A549 (cell line): ENCODE measurements at regions not wholly inside any gene's neighbourhood (a gene's known extent, or its start where the extent isn't known, plus 50 kb on each side); places are given as distances from the start of the nearest gene placed in this dataset.

ENCODE experiments used
- ATAC-seq, 2 experiments: fragments of 200-7000 bp in 1 of 2; fragments of >200 bp in 1 of 2; cut with Nextera tagmentation in 1 of 2; cut with Tn5 transposase in 1 of 2; 3 replicates each; pipeline versions ENCODE4 v1.8.0 to v1.9.1; 2018 to 2020; ENCODE audit warnings: mild to moderate bottlenecking in 1 of 2, moderate library complexity in 1 of 2
- CTCF ChIA-PET: fragments of 300-600 bp; sonication (Branson Sonifier 250); formaldehyde crosslinking; extraction: SDS; loops from one replicate; lab custom pipeline; 2021; ENCODE audit warnings: antibody characterized with exemption, inconsistent platforms; lab: Yijun Ruan, JAX
- POLR2A ChIA-PET: fragments of 350-600 bp; formaldehyde crosslinking; extraction: SDS; loops from one replicate; lab custom pipeline; 2021; ENCODE audit warnings: antibody characterized with exemption, inconsistent platforms; lab: Yijun Ruan, JAX
- DNase-seq, 2 experiments: peaks; one replicate each; pipeline versions ENCODE4 v3.0.0 to v3.0.0-alpha.2; 2011 to 2016; ENCODE audit warnings: low read depth in 1 of 2, low spot score in 1 of 2
- FAIRE-seq: peaks from 2 replicates; lab custom pipeline; 2011; peaks lifted over from hg19 to GRCh38; lab: Jason Lieb, UNC
- H3K27ac ChIP-seq, 2 experiments: fragments of >200 bp; sonication (Bioruptor Twin); formaldehyde crosslinking; 3 replicates each; pipeline ENCODE4 v1.5.1; 2016 to 2017
- H3K4me1 ChIP-seq: fragments of >200 bp; sonication (Bioruptor Twin); formaldehyde crosslinking; 3 replicates; pipeline ENCODE4 v1.6.1; 2016
- H3K4me2 ChIP-seq: fragments of >200 bp; sonication (Bioruptor Twin); formaldehyde crosslinking; 3 replicates; pipeline ENCODE4 v1.6.1; 2016
- H3K4me3 ChIP-seq: fragments of >200 bp; sonication (Bioruptor Twin); formaldehyde crosslinking; 3 replicates; pipeline ENCODE4 v1.5.1; 2016
- H3K9me3 ChIP-seq: fragments of >200 bp; sonication (Bioruptor Twin); formaldehyde crosslinking; 3 replicates; pipeline ENCODE4 v1.6.1; 2016
- CBX8 ChIP-seq: fragments of 200-600 bp; sonication (generic); IDR thresholded peaks from 2 replicates; pipeline ENCODE4 v1.6.1; 2016
- CEBPB ChIP-seq, 2 experiments: fragments of >200 bp in 1 of 2; sonication (Bioruptor Twin) in 1 of 2; formaldehyde crosslinking in 1 of 2; IDR thresholded peaks; 2 replicates each; pipeline ENCODE4 v1.6.1; 2012 to 2016
- EHMT2 ChIP-seq: fragments of 200-600 bp; sonication (generic); IDR thresholded peaks from 2 replicates; pipeline ENCODE4 v1.6.1; 2016; ENCODE audit warnings: antibody characterized with exemption, low read depth, mild to moderate bottlenecking, moderate library complexity
- FOXS1 ChIP-seq: fragments of 250-450 bp; sonication (Bioruptor Pico); IDR thresholded peaks from 2 replicates; pipeline ENCODE4 v1.5.0; 2020; ENCODE audit warnings: mild to moderate bottlenecking, moderate library complexity
- HDAC2 ChIP-seq: fragments of 200-600 bp; sonication (generic); IDR thresholded peaks from 2 replicates; pipeline ENCODE4 v1.6.1; 2016
- HEYL ChIP-seq: fragments of 250-450 bp; sonication (Bioruptor Pico); IDR thresholded peaks from 2 replicates; pipeline ENCODE4 v1.8.0; 2021; ENCODE audit warnings: mild to moderate bottlenecking, moderate library complexity
- HOXB13 ChIP-seq: fragments of 250-450 bp; sonication (Bioruptor Pico); IDR thresholded peaks from 2 replicates; pipeline ENCODE4 v1.5.0; 2020; ENCODE audit warnings: low read depth, mild to moderate bottlenecking, moderate library complexity
- HOXB5 ChIP-seq: fragments of 250-450 bp; sonication (Bioruptor Pico); IDR thresholded peaks from 2 replicates; pipeline ENCODE4 v1.5.0; 2020; ENCODE audit warnings: mild to moderate bottlenecking, moderate library complexity
- JUN ChIP-seq, 2 experiments: fragments of >200 bp; sonication (Bioruptor Twin); formaldehyde crosslinking; IDR thresholded peaks; 2 replicates in 1 of 2; 3 replicates in 1 of 2; pipeline ENCODE4 v1.6.1; 2016 to 2017
- KDM1A ChIP-seq: fragments of 200-600 bp; sonication (generic); IDR thresholded peaks from 2 replicates; pipeline ENCODE4 v1.6.1; 2016; ENCODE audit warnings: low read depth, mild to moderate bottlenecking
- MAZ ChIP-seq: fragments of 150-350 bp; IDR thresholded peaks from 2 replicates; pipeline ENCODE4 v1.6.1; 2014; ENCODE audit warnings: antibody characterized with exemption, low read depth, low read length, borderline replicate concordance
- NFE2L2 ChIP-seq: fragments of 150-350 bp; conservative IDR thresholded peaks from 2 replicates; pipeline ENCODE4 v1.6.1; 2014; ENCODE audit warnings: low read length
- NPAS2 ChIP-seq: fragments of 250-450 bp; sonication (Bioruptor Pico); IDR thresholded peaks from 2 replicates; pipeline ENCODE4 v1.8.0; 2022; ENCODE audit warnings: mild to moderate bottlenecking, moderate library complexity, borderline replicate concordance
- RARB ChIP-seq: fragments of 250-450 bp; sonication (Bioruptor Pico); IDR thresholded peaks from 2 replicates; pipeline ENCODE4 v1.8.0; 2021; ENCODE audit warnings: mild to moderate bottlenecking, moderate library complexity
- SMC3 ChIP-seq: fragments of >200 bp; sonication (Bioruptor Twin); formaldehyde crosslinking; IDR thresholded peaks from 3 replicates; pipeline ENCODE4 v1.6.1; 2018; ENCODE audit warnings: inconsistent platforms
- ZC3H11A ChIP-seq: fragments of 450-650 bp; IDR thresholded peaks from 2 replicates; pipeline ENCODE4 v1.6.1; 2014; ENCODE audit warnings: antibody characterized with exemption, mild to moderate bottlenecking
- ZFP36 ChIP-seq: fragments of 450-650 bp; IDR thresholded peaks from 2 replicates; pipeline ENCODE4 v1.6.1; 2014; ENCODE audit warnings: borderline replicate concordance; ENCODE audit not compliant: partially characterized antibody
- ZSCAN20 ChIP-seq: fragments of 250-450 bp; sonication (Bioruptor Pico); IDR thresholded peaks from 2 replicates; pipeline ENCODE4 v1.8.0; 2022; ENCODE audit warnings: mild to moderate bottlenecking, moderate library complexity
- WGBS: methylation state at CpG from one replicate; pipeline ENCODE4 v1.1.6; 2017; ENCODE audit errors: missing lambda C conversion rate; 5-methylcytosine and 5-hydroxymethylcytosine counted together
- TF ChIP-seq, protein P1 (sequence below): fragments of 450-650 bp; IDR thresholded peaks from 2 replicates; pipeline ENCODE4 v1.6.1; 2014; ENCODE audit warnings: antibody characterized with exemption
- TF ChIP-seq, protein P2 (sequence below): fragments of >200 bp; sonication (Bioruptor Twin); formaldehyde crosslinking; IDR thresholded peaks from 2 replicates; pipeline ENCODE4 v1.6.1; 2016
- TF ChIP-seq, protein P3 (sequence below): fragments of 150-350 bp; IDR thresholded peaks from 2 replicates; pipeline ENCODE4 v1.6.1; 2014; ENCODE audit warnings: low read depth, mild to moderate bottlenecking, low read length
- TF ChIP-seq, protein P4 (sequence below): IDR thresholded peaks from 2 replicates; pipeline ENCODE4 v1.6.1; 2012
- TF ChIP-seq, protein P5 (sequence below): fragments of 200-600 bp; sonication (generic); IDR thresholded peaks from 2 replicates; pipeline ENCODE4 v1.6.1; 2016; ENCODE audit warnings: antibody characterized with exemption, mild to moderate bottlenecking, moderate library complexity

DNA sequence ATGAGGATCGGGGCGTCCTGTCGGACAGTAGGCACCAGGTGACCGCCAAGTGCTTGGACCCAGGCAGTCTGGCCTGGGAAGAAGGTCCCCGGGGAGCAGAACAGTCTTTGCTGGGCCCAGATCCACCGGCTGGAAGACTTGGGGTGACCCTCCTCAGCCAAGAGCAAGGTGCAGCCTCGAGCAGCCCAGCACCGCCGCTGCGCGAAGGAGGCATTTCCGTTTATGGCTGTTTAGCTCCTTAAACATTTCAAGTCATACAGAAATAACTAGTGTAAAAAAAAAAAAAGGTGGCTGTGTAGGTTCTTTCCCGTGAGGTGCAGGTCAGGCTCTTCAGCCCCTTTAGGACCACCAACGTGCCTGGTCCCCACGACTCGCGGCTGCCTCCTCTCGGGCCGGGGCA is 370.2 kb downstream of the CMPK2 start:
- Histone ChIP-seq H3K27ac (no peak overlapping the region), H3K9me3 (peaks cover 7% of the 10 kb centered on the region; the same call in 2 of the 3 replicates), H3K4me1 (no peaks in the 10 kb centered on the region), H3K4me2 (no peak overlapping the region), H3K4me3 (no peak overlapping the region)
- WGBS, result 55% methylated on average over 19 of the region's 19 CpGs
- CTCF ChIA-PET, result interaction anchor here (0.6 kb wide), 1 partner anchor 19 kb away, joined by 3 read pairs; no protein-coding TSS in a partner anchor
- TF ChIP-seq CBX8 (no peak), KDM1A (no peak), EHMT2 (no peak)
- ATAC-seq (no peak), FAIRE-seq (no peak), DNase-seq (no peak)
- POLR2A ChIA-PET, result no interaction called here

DNA sequence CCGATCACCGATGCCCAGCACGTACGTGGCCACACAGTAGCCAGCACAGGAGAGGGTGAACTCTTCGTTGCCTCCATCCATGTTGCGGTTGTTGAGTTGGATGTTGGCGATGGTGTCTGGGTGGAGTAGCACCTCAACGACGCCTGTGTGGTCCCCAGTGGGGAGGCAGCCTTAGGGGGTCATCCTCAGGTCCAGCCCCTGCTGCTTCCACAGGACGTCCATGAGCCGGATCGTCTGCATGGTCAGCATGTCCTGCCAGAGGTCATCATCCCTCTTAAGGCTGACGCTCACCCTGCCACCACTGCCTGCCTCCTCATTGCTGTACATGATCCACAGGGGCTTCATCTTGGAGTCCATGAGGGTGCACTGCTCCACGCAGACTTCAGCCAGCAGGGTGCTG is 369.3 kb downstream of the CMPK2 start:
- no peak overlapping the region for H3K4me3 ChIP-seq
- peaks cover 7% of the 10 kb centered on the region; the same call in 2 of the 3 replicates for H3K9me3 ChIP-seq
- no peak for ATAC-seq
- no peak for DNase-seq
- WGBS, result 49% methylated on average over 14 of the region's 14 CpGs
- H3K4me2 ChIP-seq, result no peak overlapping the region
- POLR2A ChIA-PET, result no interaction called here
- CTCF ChIA-PET, result interaction anchor here (0.6 kb wide), 1 partner anchor 18 kb away, joined by 3 read pairs; no protein-coding TSS in a partner anchor
- TF ChIP-seq CEBPB (IDR thresholded peaks at IDR 0.05) (no peak), JUN (IDR thresholded peaks at IDR 0.05) (no peak)
- TF ChIP-seq, protein P1, sequence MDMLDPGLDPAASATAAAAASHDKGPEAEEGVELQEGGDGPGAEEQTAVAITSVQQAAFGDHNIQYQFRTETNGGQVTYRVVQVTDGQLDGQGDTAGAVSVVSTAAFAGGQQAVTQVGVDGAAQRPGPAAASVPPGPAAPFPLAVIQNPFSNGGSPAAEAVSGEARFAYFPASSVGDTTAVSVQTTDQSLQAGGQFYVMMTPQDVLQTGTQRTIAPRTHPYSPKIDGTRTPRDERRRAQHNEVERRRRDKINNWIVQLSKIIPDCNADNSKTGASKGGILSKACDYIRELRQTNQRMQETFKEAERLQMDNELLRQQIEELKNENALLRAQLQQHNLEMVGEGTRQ, result no peak
- TF ChIP-seq, protein P2, sequence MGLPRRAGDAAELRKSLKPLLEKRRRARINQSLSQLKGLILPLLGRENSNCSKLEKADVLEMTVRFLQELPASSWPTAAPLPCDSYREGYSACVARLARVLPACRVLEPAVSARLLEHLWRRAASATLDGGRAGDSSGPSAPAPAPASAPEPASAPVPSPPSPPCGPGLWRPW, result no peak
- FAIRE-seq, result no peak
- H3K27ac ChIP-seq, result no peak overlapping the region
- H3K4me1 ChIP-seq, result no peaks in the 10 kb centered on the region

DNA sequence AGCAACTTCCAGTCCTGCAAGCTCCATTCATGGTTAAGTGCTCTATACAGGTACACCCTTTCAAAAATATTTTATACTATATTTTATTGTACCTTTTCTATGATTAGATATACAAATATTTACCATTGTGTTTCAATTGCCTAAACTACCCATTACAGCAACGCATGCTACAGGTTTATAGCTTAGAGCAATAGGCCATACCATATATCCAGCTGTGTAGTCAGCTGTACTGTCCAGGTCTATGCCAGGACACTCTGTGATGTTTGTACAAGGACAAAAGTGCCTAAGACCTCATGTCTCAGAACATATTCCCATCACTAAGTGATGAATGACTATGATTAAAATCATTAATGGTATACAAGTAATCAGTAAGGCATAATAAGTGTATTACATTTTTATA is 368.7 kb downstream of the CMPK2 start:
- FAIRE-seq (no peak), DNase-seq (no peak), ATAC-seq (no peak)
- Histone ChIP-seq H3K4me2 (no peak overlapping the region), H3K4me3 (no peak overlapping the region), H3K27ac (no peak overlapping the region), H3K9me3 (peaks cover 7% of the 10 kb centered on the region; the same call in 2 of the 3 replicates), H3K4me1 (no peaks in the 10 kb centered on the region)
- CTCF ChIA-PET, result no interaction called here
- 21% methylated on average over 1 of the region's 1 CpG for WGBS
- TF ChIP-seq FOXS1 (CRISPR knock-in tag) (no peak), RARB (no peak)
- POLR2A ChIA-PET, result no interaction called here

DNA sequence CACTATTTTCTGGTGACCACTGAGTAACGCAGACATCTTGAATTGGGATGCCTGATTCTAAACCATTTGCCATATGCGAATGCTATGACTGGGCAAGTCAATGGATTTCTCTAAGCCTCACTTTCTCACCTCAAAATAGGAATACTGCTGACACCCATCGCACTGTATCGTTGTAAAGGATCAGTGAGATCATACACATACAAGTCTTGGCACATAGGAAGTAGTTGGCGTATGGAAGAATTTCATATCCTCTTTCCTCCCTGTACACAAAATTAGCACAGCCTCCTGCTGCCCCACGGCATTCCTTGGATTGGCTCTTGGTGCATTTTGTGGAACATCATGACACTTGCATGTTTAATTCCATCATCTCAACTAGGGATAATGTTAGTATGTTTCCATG is 366.9 kb downstream of the CMPK2 start:
- Histone ChIP-seq H3K9me3 (peaks cover 6% of the 10 kb centered on the region; the same call in 2 of the 3 replicates), H3K4me2 (no peak overlapping the region), H3K27ac (no peak overlapping the region), H3K4me1 (no peaks in the 10 kb centered on the region), H3K4me3 (no peak overlapping the region)
- ChIA-PET POLR2A (no interaction called here), CTCF (interaction anchor here (1.3 kb wide), 1 partner anchor 10 kb away, joined by 3 read pairs; no protein-coding TSS in a partner anchor)
- TF ChIP-seq MAZ (no peak), NFE2L2 (no peak), HOXB5 (no peak), KDM1A (no peak), ZSCAN20 (no peak), HEYL (CRISPR knock-in tag) (no peak), ZC3H11A (no peak)
- TF ChIP-seq, protein P3, sequence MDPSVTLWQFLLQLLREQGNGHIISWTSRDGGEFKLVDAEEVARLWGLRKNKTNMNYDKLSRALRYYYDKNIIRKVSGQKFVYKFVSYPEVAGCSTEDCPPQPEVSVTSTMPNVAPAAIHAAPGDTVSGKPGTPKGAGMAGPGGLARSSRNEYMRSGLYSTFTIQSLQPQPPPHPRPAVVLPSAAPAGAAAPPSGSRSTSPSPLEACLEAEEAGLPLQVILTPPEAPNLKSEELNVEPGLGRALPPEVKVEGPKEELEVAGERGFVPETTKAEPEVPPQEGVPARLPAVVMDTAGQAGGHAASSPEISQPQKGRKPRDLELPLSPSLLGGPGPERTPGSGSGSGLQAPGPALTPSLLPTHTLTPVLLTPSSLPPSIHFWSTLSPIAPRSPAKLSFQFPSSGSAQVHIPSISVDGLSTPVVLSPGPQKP, result no peak
- WGBS, result 33% methylated on average over 6 of the region's 6 CpGs
- ATAC-seq (no peak), FAIRE-seq (no peak), DNase-seq (no peak)

DNA sequence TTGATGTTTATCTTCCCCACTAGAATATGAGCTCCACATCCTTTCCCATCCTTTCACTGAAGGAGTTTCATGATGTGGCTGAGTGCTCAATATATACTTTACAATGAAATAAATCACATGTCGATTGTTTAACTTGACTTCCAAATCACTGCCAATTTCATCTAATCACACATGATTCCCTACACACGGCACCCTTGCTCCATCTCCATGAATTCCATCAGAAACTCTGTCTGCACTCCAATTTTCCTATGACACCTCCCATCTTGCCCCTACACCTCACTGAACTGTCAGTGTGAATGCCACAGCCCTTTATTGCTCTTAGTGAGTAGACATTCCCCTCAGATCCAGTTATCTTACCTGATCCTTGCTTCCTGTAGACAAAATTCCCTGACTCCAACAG is 366.0 kb downstream of the CMPK2 start:
- no peak overlapping the region for H3K4me2 ChIP-seq
- no peaks in the 10 kb centered on the region for H3K4me1 ChIP-seq
- H3K9me3 ChIP-seq, result peaks cover 3% of the 10 kb centered on the region; the same call in 2 of the 3 replicates
- H3K27ac ChIP-seq, result no peak overlapping the region
- WGBS, result 0% methylated on average over 2 of the region's 2 CpGs
- ChIA-PET CTCF (interaction anchor here (1.3 kb wide), 1 partner anchor 9 kb away, joined by 3 read pairs; no protein-coding TSS in a partner anchor), POLR2A (no interaction called here)
- DNase-seq (no peak), ATAC-seq (no peak), FAIRE-seq (no peak)
- no peak overlapping the region for H3K4me3 ChIP-seq
- no peak for TF ChIP-seq ZC3H11A
- TF ChIP-seq NPAS2 (CRISPR knock-in tag), result no peak
- TF ChIP-seq, protein P4, sequence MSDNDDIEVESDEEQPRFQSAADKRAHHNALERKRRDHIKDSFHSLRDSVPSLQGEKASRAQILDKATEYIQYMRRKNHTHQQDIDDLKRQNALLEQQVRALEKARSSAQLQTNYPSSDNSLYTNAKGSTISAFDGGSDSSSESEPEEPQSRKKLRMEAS, result no peak
- no peak for TF ChIP-seq HOXB13
- no peak for TF ChIP-seq CBX8
- TF ChIP-seq EHMT2, result no peak
- no peak for TF ChIP-seq HDAC2
- no peak for TF ChIP-seq HOXB5
- no peak for TF ChIP-seq ZFP36
- TF ChIP-seq SMC3, result no peak
- TF ChIP-seq, protein P5, sequence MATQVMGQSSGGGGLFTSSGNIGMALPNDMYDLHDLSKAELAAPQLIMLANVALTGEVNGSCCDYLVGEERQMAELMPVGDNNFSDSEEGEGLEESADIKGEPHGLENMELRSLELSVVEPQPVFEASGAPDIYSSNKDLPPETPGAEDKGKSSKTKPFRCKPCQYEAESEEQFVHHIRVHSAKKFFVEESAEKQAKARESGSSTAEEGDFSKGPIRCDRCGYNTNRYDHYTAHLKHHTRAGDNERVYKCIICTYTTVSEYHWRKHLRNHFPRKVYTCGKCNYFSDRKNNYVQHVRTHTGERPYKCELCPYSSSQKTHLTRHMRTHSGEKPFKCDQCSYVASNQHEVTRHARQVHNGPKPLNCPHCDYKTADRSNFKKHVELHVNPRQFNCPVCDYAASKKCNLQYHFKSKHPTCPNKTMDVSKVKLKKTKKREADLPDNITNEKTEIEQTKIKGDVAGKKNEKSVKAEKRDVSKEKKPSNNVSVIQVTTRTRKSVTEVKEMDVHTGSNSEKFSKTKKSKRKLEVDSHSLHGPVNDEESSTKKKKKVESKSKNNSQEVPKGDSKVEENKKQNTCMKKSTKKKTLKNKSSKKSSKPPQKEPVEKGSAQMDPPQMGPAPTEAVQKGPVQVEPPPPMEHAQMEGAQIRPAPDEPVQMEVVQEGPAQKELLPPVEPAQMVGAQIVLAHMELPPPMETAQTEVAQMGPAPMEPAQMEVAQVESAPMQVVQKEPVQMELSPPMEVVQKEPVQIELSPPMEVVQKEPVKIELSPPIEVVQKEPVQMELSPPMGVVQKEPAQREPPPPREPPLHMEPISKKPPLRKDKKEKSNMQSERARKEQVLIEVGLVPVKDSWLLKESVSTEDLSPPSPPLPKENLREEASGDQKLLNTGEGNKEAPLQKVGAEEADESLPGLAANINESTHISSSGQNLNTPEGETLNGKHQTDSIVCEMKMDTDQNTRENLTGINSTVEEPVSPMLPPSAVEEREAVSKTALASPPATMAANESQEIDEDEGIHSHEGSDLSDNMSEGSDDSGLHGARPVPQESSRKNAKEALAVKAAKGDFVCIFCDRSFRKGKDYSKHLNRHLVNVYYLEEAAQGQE, result no peak
